Hepatocyte (in vitro differentiated cells): ENCODE measurements at regions not wholly inside any gene's neighbourhood (a gene's known extent, or its start where the extent isn't known, plus 50 kb on each side); places are given as distances from the start of the nearest gene placed in this dataset.

Experiments used
- CTCF ChIP-seq: fragments of 200-600 bp; sonication (generic); IDR thresholded peaks from 2 replicates; pipeline ENCODE4 v1.5.1; 2016; ENCODE audit warnings: antibody characterized with exemption, mild to moderate bottlenecking; ENCODE audit not compliant: poor library complexity
- EZH2 ChIP-seq: fragments of 200-600 bp; sonication (generic); IDR thresholded peaks from 2 replicates; pipeline ENCODE4 v1.6.1; 2016; ENCODE audit warnings: antibody characterized with exemption, mild to moderate bottlenecking, borderline replicate concordance
- EZH2phosphoT487 ChIP-seq: fragments of 200-600 bp; sonication (generic); IDR thresholded peaks from one replicate; pipeline ENCODE4 v1.6.1; 2018; ENCODE audit warnings: antibody characterized with exemption, mild to moderate bottlenecking, low read depth, moderate library complexity; ENCODE audit not compliant: unreplicated experiment, severe bottlenecking

- TF ChIP-seq CTCF (no peak), EZH2phosphoT487 (no peak), EZH2 (no peak)
These were observed 64.3 kb downstream of the TIGD2 start for GRCh38 chr4:89175611-89176010.
